GM12878 (cell line): ENCODE measurements at regions not wholly inside any gene's neighbourhood (a gene's known extent, or its start where the extent isn't known, plus 50 kb on each side); places are given as distances from the start of the nearest gene placed in this dataset.

Source experiments
- ATAC-seq: fragments of 200-7000 bp; cut with Tn5 transposase; 3 replicates; pipeline ENCODE4 v1.9.1; 2020; ENCODE audit warnings: mild to moderate bottlenecking, moderate library complexity
- BruUV-seq: library from RNA; stranded (reverse); fragments of 400-500 nt; replicated peaks from 2 replicates; lab custom pipeline; 2021; lab: Mats Ljungman, UMichigan
- CTCF ChIA-PET: fragments of 300-600 bp; sonication (Branson Sonifier 250); formaldehyde crosslinking; extraction: SDS; loops from one replicate; lab custom pipeline; 2021; ENCODE audit warnings: inconsistent platforms; lab: Yijun Ruan, JAX
- POLR2A ChIA-PET: fragments of 350-600 bp; formaldehyde crosslinking; extraction: SDS; loops from one replicate; lab custom pipeline; 2021; ENCODE audit warnings: inconsistent platforms; lab: Charles Lee
- RAD21 ChIA-PET: fragments of 300-600 bp; sonication (Branson Sonifier 250); formaldehyde crosslinking; loops from one replicate; lab custom pipeline; 2023; ENCODE audit warnings: antibody characterized with exemption; ENCODE audit not compliant: unreplicated experiment; lab: Charles Lee
- SMC1A ChIA-PET: fragments of 300-600 bp; sonication (Branson Sonifier 250); formaldehyde crosslinking; loops from one replicate; lab custom pipeline; 2023; ENCODE audit not compliant: unreplicated experiment, uncharacterized antibody; lab: Charles Lee
- DNase-seq: peaks from one replicate; pipeline ENCODE4 v3.0.0-alpha.2; 2011; ENCODE audit warnings: low read depth, low spot score
- FAIRE-seq: peaks from 3 replicates; lab custom pipeline; 2011; peaks lifted over from hg19 to GRCh38; lab: Jason Lieb, UNC
- H2AFZ ChIP-seq: 2 replicates; pipeline ENCODE4 v1.6.0; 2011; ENCODE audit warnings: low read depth, low read length, control low read depth; ENCODE audit not compliant: control insufficient read depth
- H3K27ac ChIP-seq: 2 replicates; pipeline ENCODE4 v1.5.1; 2011; ENCODE audit warnings: control low read depth; ENCODE audit not compliant: control insufficient read depth, insufficient read depth
- H3K27me3 ChIP-seq, 2 experiments: replicated peaks in 1 of 2; 2 replicates each; pipeline versions ENCODE4 v1.6.0 to v1.6.1; 2011; ENCODE audit warnings: low read length in 1 of 2; ENCODE audit not compliant: control insufficient read depth in 2 of 2, insufficient read depth in 2 of 2
- H3K36me3 ChIP-seq, 2 experiments: 2 replicates each; pipeline ENCODE4 v1.5.1; 2011; ENCODE audit warnings: low read length in 1 of 2; ENCODE audit not compliant: control insufficient read depth in 2 of 2, insufficient read depth in 2 of 2
- H3K4me1 ChIP-seq: 2 replicates; pipeline ENCODE4 v1.6.1; 2011; ENCODE audit warnings: mild to moderate bottlenecking, low read length, moderate library complexity, mixed read lengths; ENCODE audit not compliant: control insufficient read depth, insufficient read depth
- H3K4me2 ChIP-seq: 2 replicates; pipeline ENCODE4 v1.6.0; 2011; ENCODE audit warnings: control low read depth; ENCODE audit not compliant: control insufficient read depth, insufficient read depth
- H3K4me3 ChIP-seq: fragments of 200-600 bp; sonication (generic); 2 replicates; pipeline ENCODE4 v1.5.1; 2016
- H3K79me2 ChIP-seq: 2 replicates; pipeline ENCODE4 v1.6.0; 2011; ENCODE audit warnings: low read length; ENCODE audit not compliant: control insufficient read depth, insufficient read depth
- H3K9ac ChIP-seq: 2 replicates; pipeline ENCODE4 v1.8.0; 2011; ENCODE audit warnings: low read length, control low read depth, mixed read lengths; ENCODE audit not compliant: control insufficient read depth, insufficient read depth
- H3K9me3 ChIP-seq: replicated peaks from 3 replicates; pipeline ENCODE4 v1.5.1; 2011; ENCODE audit warnings: mild to moderate bottlenecking, low read length; ENCODE audit not compliant: control insufficient read depth, insufficient read depth
- H4K20me1 ChIP-seq: 2 replicates; pipeline ENCODE4 v1.6.0; 2011; ENCODE audit not compliant: control insufficient read depth, insufficient read depth
- ASH2L ChIP-seq: fragments of 300-600, 200-600 bp; sonication (generic); IDR thresholded peaks from 2 replicates; pipeline ENCODE4 v1.6.1; 2017; ENCODE audit warnings: low read depth, mild to moderate bottlenecking, borderline replicate concordance
- CEBPB ChIP-seq, 2 experiments: fragments of 150-350 bp in 1 of 2; IDR thresholded peaks; 2 replicates each; pipeline ENCODE4 v1.6.1; 2012 to 2014; ENCODE audit warnings: low read depth in 2 of 2, low read length in 2 of 2, borderline replicate concordance in 1 of 2, inconsistent platforms in 1 of 2
- DPF2 ChIP-seq: fragments of 450-650 bp; IDR thresholded peaks from 2 replicates; pipeline ENCODE4 v1.6.1; 2017; ENCODE audit warnings: mild to moderate bottlenecking
- GATAD2B ChIP-seq: fragments of 450-650 bp; conservative IDR thresholded peaks from 2 replicates; pipeline ENCODE4 v1.6.1; 2017; ENCODE audit warnings: low read depth, mild to moderate bottlenecking, moderate library complexity
- NFXL1 ChIP-seq: fragments of 450-650 bp; IDR thresholded peaks from 2 replicates; pipeline ENCODE4 v1.6.1; 2017; ENCODE audit warnings: antibody characterized with exemption, mild to moderate bottlenecking, borderline replicate concordance
- NR2C2 ChIP-seq: IDR thresholded peaks from 2 replicates; pipeline ENCODE4 v1.6.1; 2011; ENCODE audit warnings: borderline replicate concordance, low read depth; ENCODE audit not compliant: control insufficient read depth, insufficient read length
- PAX5 ChIP-seq: IDR thresholded peaks from 2 replicates; pipeline ENCODE4 v1.6.1; 2011; ENCODE audit warnings: low read depth, low read length, borderline replicate concordance
- RELB ChIP-seq: fragments of 450-650 bp; IDR thresholded peaks from 2 replicates; pipeline ENCODE4 v1.6.1; 2017; ENCODE audit warnings: low read depth, mild to moderate bottlenecking, moderate library complexity
- SKIL ChIP-seq: fragments of 450-650 bp; IDR thresholded peaks from 2 replicates; pipeline ENCODE4 v1.6.1; 2017; ENCODE audit warnings: mild to moderate bottlenecking, low read depth, inconsistent platforms; ENCODE audit not compliant: poor library complexity, severe bottlenecking
- SUPT20H ChIP-seq: IDR thresholded peaks from 2 replicates; pipeline ENCODE4 v1.6.1; 2011; ENCODE audit warnings: low read depth, mild to moderate bottlenecking, low read length, moderate library complexity, borderline replicate concordance; ENCODE audit not compliant: control insufficient read depth
- WGBS: methylation state at CpG from one replicate; pipeline ENCODE4 v1.1.6; 2016; ENCODE audit warnings: low lambda C conversion rate; ENCODE audit not compliant: insufficient replicate concordance, insufficient coverage; ENCODE audit errors: missing lambda C conversion rate; 5-methylcytosine and 5-hydroxymethylcytosine counted together
- in situ Hi-C: fragments of 300-500 bp; cut with MboI; formaldehyde crosslinking; loops from 9 replicates; pipeline ENCODE4 v1.14.3; 2018; ENCODE audit warnings: mixed read lengths
- intact Hi-C: fragments of 100-400 bp; cut with micrococcal nuclease; formaldehyde crosslinking; loops from one replicate; pipeline ENCODE4 v1.14.2; 2022; ENCODE audit not compliant: unreplicated experiment

- intact Hi-C loops, result no loop called here
- no peak for FAIRE-seq
- Histone ChIP-seq H3K4me3 (no peak overlapping the region), H3K9me3 (no peaks in the 10 kb centered on the region), H2AFZ (no peak overlapping the region), H3K36me3 (no peaks in the 10 kb centered on the region), H4K20me1 (no peaks in the 10 kb centered on the region), H3K27me3 (no peaks in the 10 kb centered on the region), H3K4me1 (no peaks in the 10 kb centered on the region), H3K4me2 (no peak overlapping the region), H3K27ac (no peak overlapping the region), H3K9ac (no peak overlapping the region), H3K79me2 (no peaks in the 10 kb centered on the region)
- ChIA-PET POLR2A (no interaction called here), RAD21 (no interaction called here), CTCF (no interaction called here), SMC1A (interaction anchor here (0.5 kb wide), 1 partner anchor 119 kb away, joined by 3 read pairs; no protein-coding TSS in a partner anchor)
- ATAC-seq, result no peak
- BruUV-seq, result no TSS peak
- no peak for DNase-seq
- 30% methylated on average over 3 of the region's 4 CpGs for WGBS
- in situ Hi-C loops, result no loop called here
- no peak for TF ChIP-seq NFXL1
- no peak for TF ChIP-seq NR2C2
- no peak for TF ChIP-seq ASH2L
- TF ChIP-seq PAX5, result no peak
- TF ChIP-seq DPF2, result no peak
- TF ChIP-seq RELB, result no peak
- no peak for TF ChIP-seq GATAD2B
- no peak for TF ChIP-seq CEBPB (IDR thresholded peaks at IDR 0.05; ENCODE audit: borderline replicate concordance in 1 of 2, low read depth in 2 of 2, low read length in 2 of 2)
- no peak for TF ChIP-seq SKIL
- no peak for TF ChIP-seq SUPT20H
Measured at GRCh38 chrX:87813566-87813965, 296.0 kb downstream of the KLHL4 start.
